LNCaP clone FGC (cell line): ENCODE measurements at regions not wholly inside any gene's neighbourhood (a gene's known extent, or its start where the extent isn't known, plus 50 kb on each side); places are given as distances from the start of the nearest gene placed in this dataset.

Source experiments
- DNase-seq: peaks from one replicate; pipeline ENCODE4 v3.0.0-alpha.2; 2011; ENCODE audit warnings: low read depth
- H3K4me3 ChIP-seq: 2 replicates; pipeline ENCODE4 v1.5.1; 2011; ENCODE audit warnings: mild to moderate bottlenecking, low read depth, low read length, control low read depth
- TF ChIP-seq, protein P1 (sequence below): IDR thresholded peaks from 2 replicates; pipeline ENCODE4 v1.5.1; 2012; ENCODE audit warnings: mild to moderate bottlenecking; ENCODE audit not compliant: control insufficient read depth, insufficient read depth; ENCODE audit errors: extremely low read depth

DNA sequence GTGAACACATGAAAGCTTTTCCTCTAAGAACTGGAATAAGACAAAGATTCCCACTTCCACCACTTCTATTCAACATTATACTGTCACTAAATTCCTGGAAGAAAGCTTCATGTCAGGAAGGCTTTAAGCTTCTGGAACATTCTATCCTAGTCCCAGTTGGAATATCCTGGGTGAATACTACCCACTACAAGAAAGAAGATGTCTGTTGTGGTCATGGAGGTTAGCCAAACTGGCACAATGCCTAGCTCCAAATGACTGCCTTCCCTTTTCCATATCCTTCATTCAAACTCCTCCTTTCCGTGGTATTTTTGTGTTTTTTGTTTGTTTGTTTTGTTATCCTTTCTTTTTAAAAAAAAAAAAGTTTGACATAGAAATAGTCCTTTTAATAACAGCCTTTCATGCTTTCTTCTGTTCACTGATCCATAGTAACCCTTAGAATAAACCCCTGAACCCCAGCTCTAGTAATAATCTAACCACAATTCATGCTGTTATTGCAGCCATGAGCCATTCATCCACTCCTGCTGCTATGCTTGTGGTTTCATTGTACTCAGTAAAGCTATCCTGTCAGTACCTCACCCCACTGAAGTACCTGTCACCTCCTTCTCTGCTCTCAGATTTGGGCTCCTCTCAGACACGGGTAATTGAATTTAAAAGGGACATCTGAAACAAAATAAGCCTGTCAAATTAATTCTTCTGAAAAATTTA is 447.5 kb downstream of the IGSF11 start:
- DNase-seq, result no peak
- H3K4me3 ChIP-seq, result no peak overlapping the region
- TF ChIP-seq, protein P1, sequence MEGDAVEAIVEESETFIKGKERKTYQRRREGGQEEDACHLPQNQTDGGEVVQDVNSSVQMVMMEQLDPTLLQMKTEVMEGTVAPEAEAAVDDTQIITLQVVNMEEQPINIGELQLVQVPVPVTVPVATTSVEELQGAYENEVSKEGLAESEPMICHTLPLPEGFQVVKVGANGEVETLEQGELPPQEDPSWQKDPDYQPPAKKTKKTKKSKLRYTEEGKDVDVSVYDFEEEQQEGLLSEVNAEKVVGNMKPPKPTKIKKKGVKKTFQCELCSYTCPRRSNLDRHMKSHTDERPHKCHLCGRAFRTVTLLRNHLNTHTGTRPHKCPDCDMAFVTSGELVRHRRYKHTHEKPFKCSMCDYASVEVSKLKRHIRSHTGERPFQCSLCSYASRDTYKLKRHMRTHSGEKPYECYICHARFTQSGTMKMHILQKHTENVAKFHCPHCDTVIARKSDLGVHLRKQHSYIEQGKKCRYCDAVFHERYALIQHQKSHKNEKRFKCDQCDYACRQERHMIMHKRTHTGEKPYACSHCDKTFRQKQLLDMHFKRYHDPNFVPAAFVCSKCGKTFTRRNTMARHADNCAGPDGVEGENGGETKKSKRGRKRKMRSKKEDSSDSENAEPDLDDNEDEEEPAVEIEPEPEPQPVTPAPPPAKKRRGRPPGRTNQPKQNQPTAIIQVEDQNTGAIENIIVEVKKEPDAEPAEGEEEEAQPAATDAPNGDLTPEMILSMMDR, result no peak

DNA sequence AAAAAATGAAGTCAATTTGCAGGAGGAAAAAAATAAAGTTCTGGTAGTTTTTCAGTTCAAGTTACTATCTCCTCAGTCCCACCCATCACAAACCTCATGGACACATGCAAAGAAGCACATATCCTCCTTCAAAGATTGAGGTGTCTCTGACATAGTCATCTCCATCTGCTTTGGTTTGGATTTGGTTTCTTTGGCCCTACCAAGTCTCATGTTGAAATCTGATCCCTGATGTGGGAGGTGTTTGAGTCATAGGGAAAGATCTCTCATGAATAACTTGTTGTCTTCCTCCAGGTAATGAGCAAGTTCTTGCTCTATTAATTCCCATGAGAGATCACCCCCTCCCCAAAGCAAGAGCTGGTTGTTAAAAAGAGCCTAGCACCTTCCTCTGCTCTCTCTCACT is 446.8 kb downstream of the IGSF11 start:
- no peak for DNase-seq
- TF ChIP-seq, protein P1, result no peak
- H3K4me3 ChIP-seq, result no peak overlapping the region

DNA sequence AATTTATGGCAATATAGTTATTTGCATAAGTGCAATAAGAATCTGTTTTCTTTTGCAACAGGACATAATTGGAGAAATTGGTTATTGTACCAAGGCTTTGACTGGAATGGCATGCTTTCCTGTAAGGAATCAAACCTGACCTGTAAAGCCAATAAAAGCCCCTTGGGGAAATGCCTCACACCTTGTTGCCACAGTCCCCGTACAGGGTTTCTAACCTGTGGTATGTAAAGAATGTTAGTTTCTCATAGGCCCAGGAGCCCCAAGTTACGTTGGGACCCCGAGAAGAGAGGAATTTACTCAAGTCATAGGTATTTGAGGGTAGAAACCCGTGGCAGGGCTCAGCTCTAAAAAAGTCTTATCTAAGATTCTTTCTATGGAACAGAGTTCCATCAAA is 441.4 kb downstream of the IGSF11 start:
- no peak for DNase-seq
- TF ChIP-seq, protein P1, result no peak
- no peak overlapping the region for H3K4me3 ChIP-seq

DNA sequence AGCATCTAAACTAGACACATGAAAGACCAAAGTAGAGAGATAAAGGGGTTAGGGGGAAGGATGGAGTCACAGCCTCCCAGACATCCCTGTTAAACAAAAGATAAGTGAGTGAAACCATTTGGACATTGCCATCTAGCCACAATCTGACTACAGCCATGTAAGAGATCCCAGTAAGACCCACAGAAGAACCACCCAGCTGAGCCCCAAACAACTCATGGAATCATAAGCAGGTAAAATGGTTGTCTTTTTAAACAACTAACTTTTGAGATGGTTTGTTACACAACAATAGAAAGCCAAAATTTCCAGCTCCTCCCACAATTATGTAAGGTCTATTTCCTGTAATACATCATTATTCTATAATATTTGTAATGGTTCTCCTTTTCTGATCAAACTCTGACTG is 437.5 kb downstream of the IGSF11 start:
- no peak overlapping the region for H3K4me3 ChIP-seq
- no peak for DNase-seq
- TF ChIP-seq, protein P1, result no peak

DNA sequence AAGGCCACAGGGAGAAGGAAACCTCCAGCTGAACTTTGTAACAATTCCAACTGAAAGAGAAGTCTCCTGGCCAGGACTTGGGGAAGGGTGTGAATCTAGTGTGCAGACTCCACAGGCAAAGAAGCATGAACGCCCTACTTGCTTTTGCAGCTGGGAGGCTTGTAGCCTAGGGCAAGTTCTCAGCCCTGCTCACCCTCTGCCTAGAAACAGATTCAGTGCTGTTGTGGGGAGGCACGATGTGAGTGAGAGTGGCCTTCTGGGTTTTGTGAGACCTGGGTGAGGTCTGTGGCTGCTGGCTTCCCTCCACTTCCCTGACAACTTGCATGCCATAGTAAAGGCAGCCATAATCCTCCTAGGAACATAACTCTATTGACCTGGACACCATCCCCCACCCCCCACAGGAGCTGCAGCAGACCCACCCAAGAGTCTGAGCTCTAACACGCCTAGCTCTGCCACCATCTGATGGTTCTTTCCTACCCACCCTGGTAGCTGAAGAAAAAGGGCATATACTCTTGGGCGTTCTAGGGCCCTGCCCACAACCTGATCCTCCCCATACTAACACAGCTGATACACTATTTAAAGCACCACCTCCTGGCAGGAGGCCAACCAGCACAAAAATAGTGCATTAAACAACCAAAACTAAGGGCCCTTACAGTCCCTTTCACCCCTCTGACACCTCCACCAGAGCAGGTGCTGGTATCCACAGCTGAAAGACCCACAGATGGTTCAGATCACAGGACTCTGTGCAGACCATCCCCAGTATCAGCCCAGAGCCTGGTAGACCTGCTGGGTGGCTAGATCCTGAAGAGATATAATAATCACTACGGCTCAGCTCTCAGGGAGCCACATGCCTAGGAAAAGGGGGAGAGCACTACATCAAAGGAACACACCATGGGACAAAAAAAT is 426.5 kb downstream of the IGSF11 start:
- no peak overlapping the region for H3K4me3 ChIP-seq
- TF ChIP-seq, protein P1, result no peak
- DNase-seq, result no peak

DNA sequence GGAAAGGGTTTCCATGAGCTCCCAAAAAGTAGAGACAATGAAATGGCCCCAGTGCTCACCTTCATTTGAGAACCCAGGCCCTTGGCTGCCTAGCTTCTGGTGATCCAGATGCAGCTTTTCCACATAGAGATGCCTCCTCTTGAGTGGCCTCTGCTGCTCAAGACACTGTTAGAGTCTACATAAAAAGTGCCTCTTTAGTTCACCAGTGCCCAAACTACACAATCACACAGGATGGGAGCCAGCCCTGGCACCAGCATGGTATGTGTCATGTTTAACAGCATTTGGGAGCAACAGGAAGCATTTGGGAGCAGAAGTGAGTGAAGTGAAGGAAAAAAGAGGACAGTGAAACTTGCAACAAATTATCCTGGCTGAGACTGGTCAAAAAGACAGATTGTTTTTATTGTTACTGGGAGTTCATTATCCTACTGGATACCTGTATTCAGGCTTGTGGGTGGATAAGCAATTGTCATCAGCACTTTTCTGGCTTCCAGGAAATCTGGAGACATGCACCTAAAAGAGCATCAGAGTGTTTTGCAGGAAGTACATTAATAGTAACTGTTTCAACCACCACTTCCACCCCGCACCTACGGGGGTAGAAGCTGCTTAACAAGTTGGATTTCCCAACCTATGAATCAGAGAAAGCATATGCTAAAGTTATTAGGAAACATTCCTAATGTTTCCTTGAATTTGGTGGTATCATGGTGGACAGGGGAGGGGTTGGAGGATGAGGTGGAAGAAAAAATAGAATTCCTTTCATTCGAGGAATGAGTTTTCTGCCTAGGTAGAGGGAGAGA is 416.2 kb downstream of the IGSF11 start:
- no peak overlapping the region for H3K4me3 ChIP-seq
- TF ChIP-seq, protein P1, result no peak
- DNase-seq, result no peak
